A673 (cell line): ENCODE measurements at regions not wholly inside any gene's neighbourhood (a gene's known extent, or its start where the extent isn't known, plus 50 kb on each side); places are given as distances from the start of the nearest gene placed in this dataset.

Experiments
- EZH2 ChIP-seq: fragments of 200-600 bp; sonication (generic); IDR thresholded peaks from 2 replicates; pipeline ENCODE4 v1.6.1; 2017; ENCODE audit warnings: borderline replicate concordance, low read depth, mild to moderate bottlenecking, mixed read lengths, antibody characterized with exemption, low read length; ENCODE audit not compliant: poor library complexity, severe bottlenecking
- TF ChIP-seq, protein P1 (sequence below): fragments of 300-800, 200-600 bp; sonication (generic); conservative IDR thresholded peaks from 2 replicates; pipeline ENCODE4 v1.5.1; 2017; ENCODE audit warnings: low read depth, mild to moderate bottlenecking, antibody characterized with exemption, low read length, moderate library complexity, mixed read lengths

DNA sequence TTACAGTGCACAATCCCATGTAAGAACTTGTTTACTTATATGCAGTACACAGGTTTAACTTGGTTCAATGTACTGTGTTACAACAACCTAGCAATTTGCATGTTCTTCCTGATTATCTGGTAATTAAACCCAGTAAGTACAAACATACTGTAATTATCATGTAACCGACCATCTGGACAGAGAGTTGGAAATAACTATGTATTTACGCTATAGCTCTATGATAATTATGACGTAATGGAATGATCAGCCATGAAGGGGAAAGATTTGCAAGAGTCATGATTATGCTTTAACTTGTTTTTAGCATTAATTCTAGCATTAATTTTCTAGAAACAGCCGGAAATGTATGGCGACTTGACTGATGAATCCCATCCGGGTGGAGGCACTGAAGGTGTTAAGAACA lies 74.8 kb upstream of the SALL1 start:
- TF ChIP-seq, protein P1, sequence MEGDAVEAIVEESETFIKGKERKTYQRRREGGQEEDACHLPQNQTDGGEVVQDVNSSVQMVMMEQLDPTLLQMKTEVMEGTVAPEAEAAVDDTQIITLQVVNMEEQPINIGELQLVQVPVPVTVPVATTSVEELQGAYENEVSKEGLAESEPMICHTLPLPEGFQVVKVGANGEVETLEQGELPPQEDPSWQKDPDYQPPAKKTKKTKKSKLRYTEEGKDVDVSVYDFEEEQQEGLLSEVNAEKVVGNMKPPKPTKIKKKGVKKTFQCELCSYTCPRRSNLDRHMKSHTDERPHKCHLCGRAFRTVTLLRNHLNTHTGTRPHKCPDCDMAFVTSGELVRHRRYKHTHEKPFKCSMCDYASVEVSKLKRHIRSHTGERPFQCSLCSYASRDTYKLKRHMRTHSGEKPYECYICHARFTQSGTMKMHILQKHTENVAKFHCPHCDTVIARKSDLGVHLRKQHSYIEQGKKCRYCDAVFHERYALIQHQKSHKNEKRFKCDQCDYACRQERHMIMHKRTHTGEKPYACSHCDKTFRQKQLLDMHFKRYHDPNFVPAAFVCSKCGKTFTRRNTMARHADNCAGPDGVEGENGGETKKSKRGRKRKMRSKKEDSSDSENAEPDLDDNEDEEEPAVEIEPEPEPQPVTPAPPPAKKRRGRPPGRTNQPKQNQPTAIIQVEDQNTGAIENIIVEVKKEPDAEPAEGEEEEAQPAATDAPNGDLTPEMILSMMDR = no peak
- TF ChIP-seq EZH2 = no peak
